Ishikawa (cell line): ENCODE measurements at regions not wholly inside any gene's neighbourhood (a gene's known extent, or its start where the extent isn't known, plus 50 kb on each side); places are given as distances from the start of the nearest gene placed in this dataset.

Source experiments
- CEBPB ChIP-seq: IDR thresholded peaks from 2 replicates; pipeline ENCODE4 v1.6.1; 2012
- CREB1 ChIP-seq: IDR thresholded peaks from 2 replicates; pipeline ENCODE4 v1.6.1; 2012; ENCODE audit warnings: low read depth
- EGR1 ChIP-seq: IDR thresholded peaks from 2 replicates; pipeline ENCODE4 v1.6.1; 2012
- EP300 ChIP-seq: IDR thresholded peaks from 2 replicates; pipeline ENCODE4 v1.6.1; 2012; ENCODE audit warnings: borderline replicate concordance
- FOXM1 ChIP-seq: IDR thresholded peaks from 2 replicates; pipeline ENCODE4 v1.6.1; 2012; ENCODE audit warnings: low read depth, borderline replicate concordance
- NFIC ChIP-seq: IDR thresholded peaks from 2 replicates; pipeline ENCODE4 v1.6.1; 2012
- RAD21 ChIP-seq: IDR thresholded peaks from 2 replicates; pipeline ENCODE4 v1.6.1; 2012; ENCODE audit warnings: low read depth
- REST ChIP-seq: IDR thresholded peaks from 2 replicates; pipeline ENCODE4 v1.6.1; 2012; ENCODE audit warnings: low read depth, mild to moderate bottlenecking
- TAF1 ChIP-seq: IDR thresholded peaks from 2 replicates; pipeline ENCODE4 v1.6.1; 2012; ENCODE audit warnings: low read depth, mild to moderate bottlenecking
- TCF12 ChIP-seq: IDR thresholded peaks from 2 replicates; pipeline ENCODE4 v1.6.1; 2012; ENCODE audit warnings: low read depth
- TEAD4 ChIP-seq: IDR thresholded peaks from 2 replicates; pipeline ENCODE4 v1.6.1; 2012
- YY1 ChIP-seq: IDR thresholded peaks from 2 replicates; pipeline ENCODE4 v1.6.1; 2012; ENCODE audit warnings: low read depth
- ZBTB7A ChIP-seq: IDR thresholded peaks from 2 replicates; pipeline ENCODE4 v1.6.1; 2012; ENCODE audit warnings: low read depth
- TF ChIP-seq, protein P1 (sequence below): IDR thresholded peaks from 2 replicates; pipeline ENCODE4 v1.6.1; 2012
- TF ChIP-seq, protein P2 (sequence below): IDR thresholded peaks from 2 replicates; pipeline ENCODE4 v1.6.1; 2012

GRCh38 chr4:130266814-130267213, 1170.9 kb downstream of the C4orf33 start:
- no peak for TF ChIP-seq EP300

GRCh38 chr4:130288576-130288975, 1192.6 kb downstream of the C4orf33 start:
- TF ChIP-seq, protein P1, sequence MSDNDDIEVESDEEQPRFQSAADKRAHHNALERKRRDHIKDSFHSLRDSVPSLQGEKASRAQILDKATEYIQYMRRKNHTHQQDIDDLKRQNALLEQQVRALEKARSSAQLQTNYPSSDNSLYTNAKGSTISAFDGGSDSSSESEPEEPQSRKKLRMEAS, result no peak
- TF ChIP-seq TAF1 (no peak), YY1 (no peak), RAD21 (no peak), EP300 (no peak), TEAD4 (no peak)
- TF ChIP-seq, protein P2, sequence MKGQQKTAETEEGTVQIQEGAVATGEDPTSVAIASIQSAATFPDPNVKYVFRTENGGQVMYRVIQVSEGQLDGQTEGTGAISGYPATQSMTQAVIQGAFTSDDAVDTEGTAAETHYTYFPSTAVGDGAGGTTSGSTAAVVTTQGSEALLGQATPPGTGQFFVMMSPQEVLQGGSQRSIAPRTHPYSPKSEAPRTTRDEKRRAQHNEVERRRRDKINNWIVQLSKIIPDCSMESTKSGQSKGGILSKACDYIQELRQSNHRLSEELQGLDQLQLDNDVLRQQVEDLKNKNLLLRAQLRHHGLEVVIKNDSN, result no peak

GRCh38 chr4:130293692-130294091, 1197.7 kb downstream of the C4orf33 start:
- TF ChIP-seq FOXM1 (no peak), EP300 (no peak), TAF1 (no peak), TEAD4 (no peak), REST (no peak), YY1 (no peak), CEBPB (no peak), CREB1 (no peak), NFIC (no peak)
- TF ChIP-seq, protein P1, result no peak
- TF ChIP-seq, protein P2, result no peak

DNA sequence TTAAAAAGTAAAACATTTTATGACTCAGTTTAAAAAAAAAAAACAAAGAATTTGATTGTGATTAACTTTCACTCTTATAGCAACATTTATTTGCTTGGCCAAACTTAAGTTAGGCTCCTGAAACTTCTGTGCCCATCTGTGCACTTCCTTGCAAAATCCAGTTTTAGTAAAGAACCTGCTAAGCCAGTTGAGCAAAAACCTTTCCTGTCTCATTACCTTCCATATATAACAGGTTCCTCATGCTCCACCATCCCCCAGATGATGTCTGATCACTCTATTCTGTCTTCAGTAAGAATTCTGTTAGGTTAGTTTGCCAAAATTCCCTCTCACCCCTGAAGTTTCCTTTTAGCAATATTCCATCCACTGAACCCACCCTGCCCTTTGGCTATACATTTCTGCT, 1200.5 kb downstream of the C4orf33 start:
- TF ChIP-seq TAF1, result no peak
- TF ChIP-seq, protein P2, result no peak
- TF ChIP-seq NFIC, result no peak
- TF ChIP-seq EGR1, result no peak
- no peak for TF ChIP-seq CREB1
- TF ChIP-seq ZBTB7A, result no peak
- TF ChIP-seq YY1, result no peak
- TF ChIP-seq TEAD4, result no peak
- TF ChIP-seq RAD21, result no peak
- no peak for TF ChIP-seq FOXM1

- TF ChIP-seq REST (no peak), RAD21 (peak; percentile 13; the same call in 1 of the 2 replicates)
Observed at GRCh38 chr4:130306566-130306965, 1210.6 kb downstream of the C4orf33 start.

DNA sequence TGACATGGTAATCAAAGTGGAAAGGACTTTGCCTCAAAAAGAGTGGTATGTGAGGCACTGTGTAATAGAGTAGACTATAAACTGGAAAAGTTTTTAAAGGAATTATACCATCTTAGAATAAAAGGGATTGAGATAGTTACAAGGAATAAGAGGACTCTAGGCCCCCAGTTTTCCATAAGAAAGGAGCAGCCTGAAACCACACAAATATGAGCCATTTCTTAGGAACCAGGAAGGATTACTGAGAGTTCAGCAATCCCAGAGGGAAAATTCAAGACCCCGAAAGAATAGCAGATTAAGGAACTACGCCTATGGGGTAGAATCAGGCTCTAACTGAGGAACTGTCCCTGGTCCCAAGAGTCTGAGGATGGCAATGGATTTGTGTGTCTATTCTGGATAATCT, 1213.3 kb downstream of the C4orf33 start:
- TF ChIP-seq NFIC, result no peak
- TF ChIP-seq YY1, result no peak
- TF ChIP-seq, protein P1, result no peak
- TF ChIP-seq EP300, result no peak
- TF ChIP-seq CEBPB, result no peak
- no peak for TF ChIP-seq FOXM1
- TF ChIP-seq RAD21, result no peak
- TF ChIP-seq TEAD4, result no peak
- no peak for TF ChIP-seq REST
- no peak for TF ChIP-seq EGR1
- TF ChIP-seq, protein P2, result no peak
- no peak for TF ChIP-seq CREB1
- TF ChIP-seq TAF1, result no peak
- no peak for TF ChIP-seq ZBTB7A
- TF ChIP-seq TCF12, result no peak
